NCI-H187 (cell line): ENCODE measurements at regions not wholly inside any gene's neighbourhood (a gene's known extent, or its start where the extent isn't known, plus 50 kb on each side); places are given as distances from the start of the nearest gene placed in this dataset.
"Not testable (repeated sequence)": the region's sequence is repeated elsewhere in the genome, so short reads cannot be mapped to it uniquely, and the experiment has no call there.

Experiments
- DNase-seq, 2 experiments: peaks; one replicate each; lab custom pipeline; 2025; lab: John Stamatoyannopoulos, UW

DNA sequence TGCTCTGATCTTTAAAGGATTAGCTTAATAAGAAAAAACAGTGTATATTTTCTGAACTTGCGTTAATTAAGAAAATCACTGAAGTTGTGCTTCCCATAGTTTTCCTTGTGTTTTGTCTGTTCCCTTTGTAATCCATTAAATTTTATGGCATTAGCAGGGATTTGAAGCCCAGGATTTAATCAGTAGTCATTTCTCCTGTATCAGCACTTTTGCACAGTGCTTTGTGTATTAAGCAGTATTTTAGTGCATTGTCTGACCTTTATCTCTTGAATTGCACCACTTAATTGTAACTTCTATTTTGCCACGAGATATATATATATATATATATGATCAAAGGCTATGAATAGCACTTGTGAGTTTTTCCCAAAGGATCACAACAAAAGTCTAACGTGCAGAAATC, 133.7 kb downstream of the S1PR1 start:
- no peak for DNase-seq

DNA sequence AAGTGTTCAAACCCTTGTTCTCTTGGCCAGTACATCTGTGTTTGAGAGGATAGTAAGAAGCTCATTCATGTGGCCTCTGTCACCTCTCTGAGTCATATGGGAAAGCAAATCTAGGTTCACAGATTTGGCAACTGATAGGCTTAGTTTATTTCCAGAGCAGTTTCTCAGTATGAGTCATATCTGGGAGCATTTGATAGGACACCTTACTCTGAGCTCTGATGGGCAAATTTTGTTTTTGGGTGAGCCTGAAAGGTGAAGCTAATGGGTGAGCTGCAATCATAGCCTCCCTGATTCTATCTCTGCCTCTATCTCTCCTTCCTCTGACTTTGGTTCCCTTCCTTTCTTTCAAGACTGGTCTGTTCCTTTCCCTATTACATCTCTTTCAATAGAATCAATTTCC, 134.4 kb downstream of the S1PR1 start:
- DNase-seq: no peak

DNA sequence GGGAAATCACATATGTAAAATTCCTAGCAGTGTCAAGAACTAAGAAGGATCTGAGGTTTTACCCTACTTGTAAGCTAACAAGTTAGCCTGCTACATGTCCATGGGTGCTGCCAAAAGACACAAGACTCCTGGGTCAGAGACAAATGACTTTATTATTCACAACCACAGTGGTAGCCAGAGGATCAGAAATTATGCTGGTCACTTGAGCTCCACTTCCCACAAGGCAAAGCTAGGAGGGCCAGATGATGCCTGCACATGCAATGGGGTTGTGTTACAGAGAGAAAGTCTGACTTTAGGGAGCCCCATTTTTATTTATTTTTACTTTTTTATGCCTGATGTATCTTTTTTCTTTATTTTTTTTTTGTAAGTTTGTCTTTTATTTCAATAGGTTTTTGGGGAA, 136.8 kb downstream of the S1PR1 start:
- no peak for DNase-seq

DNA sequence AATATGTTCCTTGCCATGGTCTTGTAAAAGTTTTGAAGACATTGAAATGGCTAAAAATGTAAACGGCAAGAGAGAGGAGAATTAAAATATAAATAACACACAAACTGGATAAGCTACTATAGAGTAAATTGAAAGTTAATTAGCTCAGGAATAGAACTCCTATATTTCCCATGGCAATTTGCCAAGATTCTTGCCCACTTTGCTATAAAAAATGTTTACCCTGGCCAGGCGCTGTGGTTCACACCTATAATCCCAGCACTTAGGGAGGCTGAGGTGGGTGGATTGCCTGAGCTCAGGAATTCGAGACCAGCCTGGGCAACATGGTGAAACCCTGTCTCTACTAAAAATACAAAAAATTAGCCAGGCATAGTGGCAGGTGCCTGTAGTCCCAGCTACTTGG, 138.6 kb downstream of the S1PR1 start:
- DNase-seq: not testable (repeated sequence)

DNA sequence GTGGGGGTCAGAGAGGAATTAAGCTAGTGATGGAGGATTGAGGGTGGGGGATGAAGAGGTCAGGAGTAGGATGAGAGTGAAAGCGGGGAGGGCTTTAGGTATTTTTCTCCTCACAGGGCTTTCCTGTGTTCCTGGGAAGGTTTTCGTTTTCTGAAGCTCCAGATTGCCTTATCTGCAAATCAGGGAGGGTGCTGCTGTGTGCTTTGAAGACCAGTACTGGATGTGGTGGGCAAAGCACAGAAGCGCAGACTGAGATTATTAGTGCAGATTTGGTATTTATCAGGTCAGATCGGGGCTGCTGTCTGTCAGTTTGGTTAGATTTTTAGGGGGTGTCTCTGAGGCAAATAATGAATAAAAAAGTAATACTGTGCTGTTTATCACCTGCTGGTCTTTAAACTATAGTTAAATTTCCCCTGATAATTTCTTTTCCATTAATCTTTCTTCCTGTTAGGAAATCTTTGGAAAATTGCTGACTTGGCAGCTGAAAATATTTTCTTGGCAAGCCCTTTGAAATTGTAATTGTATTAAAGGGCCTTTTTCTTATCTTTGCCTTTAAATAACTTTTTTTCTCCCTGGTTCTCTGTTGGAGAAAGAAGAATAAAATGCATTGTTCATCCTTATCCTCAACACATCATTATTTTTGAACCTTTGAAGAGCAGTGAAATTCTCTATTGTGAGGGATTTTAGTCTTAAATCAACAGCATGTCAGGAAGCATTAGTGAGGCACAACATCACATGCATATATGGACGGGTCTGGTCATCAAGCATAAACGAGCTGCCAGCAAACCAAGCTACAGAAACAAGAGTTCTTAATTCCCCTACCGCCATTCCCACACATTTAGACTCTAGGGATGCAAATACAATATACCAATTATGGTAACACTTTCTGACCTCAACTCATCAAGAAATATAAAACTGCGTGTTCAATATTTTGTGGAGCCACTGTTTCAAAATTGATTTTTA, 139.6 kb downstream of the S1PR1 start:
- DNase-seq: no peak

DNA sequence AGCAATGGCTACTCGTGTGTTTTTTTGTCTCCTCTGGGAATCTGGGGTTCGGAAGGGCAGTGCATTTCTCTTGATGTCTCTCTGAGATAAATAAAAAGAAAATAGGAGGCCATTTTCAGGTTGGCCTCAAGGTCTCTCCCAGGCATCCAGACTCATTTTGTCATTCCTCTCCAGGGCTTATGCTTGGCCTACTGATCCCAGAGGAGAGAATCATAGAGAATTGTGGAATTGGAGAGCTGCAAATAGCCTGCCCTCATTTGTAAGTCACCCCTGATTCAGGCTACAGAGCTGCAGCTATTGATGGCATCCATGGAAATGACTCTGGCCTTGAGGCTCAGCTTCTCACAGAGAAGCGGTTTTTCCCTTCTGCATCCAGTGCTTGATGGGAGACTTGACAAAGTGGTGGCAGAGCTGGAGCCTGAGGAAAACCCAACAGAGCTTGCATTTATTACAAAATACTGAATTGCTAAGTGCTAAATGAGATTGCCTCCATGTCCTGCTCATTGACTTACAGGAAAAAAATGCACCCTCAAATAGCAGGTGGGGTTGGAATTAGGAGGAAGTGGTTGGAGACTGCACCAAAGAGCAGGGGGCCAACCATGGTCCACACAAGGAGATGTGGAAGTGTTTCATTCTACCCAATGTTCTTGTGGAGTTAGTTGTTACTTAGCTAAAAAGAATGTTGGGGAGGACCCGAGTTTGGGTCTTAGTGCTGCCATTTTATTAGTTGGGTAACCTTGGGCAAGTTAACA, 140.4 kb downstream of the S1PR1 start:
- DNase-seq: no peak

DNA sequence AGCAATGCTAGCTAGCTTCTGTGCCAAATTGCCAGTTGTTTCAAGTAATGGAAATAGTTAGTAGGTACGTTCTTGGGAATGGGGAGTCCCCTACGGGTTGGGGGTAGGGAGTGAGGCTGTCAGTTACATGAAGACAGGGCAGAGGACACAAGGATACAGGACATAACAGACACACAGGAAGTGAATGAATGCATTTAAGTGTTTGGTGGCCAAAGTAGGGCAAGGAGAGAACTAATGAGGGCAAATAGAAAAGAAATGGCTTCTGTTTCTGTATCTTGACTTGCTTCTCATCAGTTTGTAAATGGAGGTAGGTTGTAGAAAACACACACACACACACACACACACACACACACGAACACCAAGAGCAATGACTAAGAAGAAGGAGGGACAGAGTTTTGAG, 142.2 kb downstream of the S1PR1 start:
- no peak for DNase-seq

DNA sequence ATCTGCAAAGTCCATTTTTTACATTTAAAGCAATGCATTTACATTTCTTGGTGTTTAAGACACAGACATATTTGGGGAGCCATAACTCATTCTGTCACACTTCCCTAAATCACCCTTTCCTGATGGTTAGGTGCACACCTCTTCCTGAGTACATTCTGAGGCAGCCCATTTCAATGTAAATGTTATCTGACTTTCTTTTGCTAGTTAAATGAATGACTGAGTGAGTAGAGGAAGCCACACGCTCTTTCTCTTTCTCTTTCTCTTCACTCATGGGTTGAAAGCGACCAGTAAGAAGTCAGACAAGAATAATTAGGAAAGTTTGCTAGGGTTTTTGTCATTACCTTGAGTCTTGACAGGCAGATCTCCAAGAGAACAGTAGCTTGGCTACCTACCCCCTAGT, 143.1 kb downstream of the S1PR1 start:
- no peak for DNase-seq

DNA sequence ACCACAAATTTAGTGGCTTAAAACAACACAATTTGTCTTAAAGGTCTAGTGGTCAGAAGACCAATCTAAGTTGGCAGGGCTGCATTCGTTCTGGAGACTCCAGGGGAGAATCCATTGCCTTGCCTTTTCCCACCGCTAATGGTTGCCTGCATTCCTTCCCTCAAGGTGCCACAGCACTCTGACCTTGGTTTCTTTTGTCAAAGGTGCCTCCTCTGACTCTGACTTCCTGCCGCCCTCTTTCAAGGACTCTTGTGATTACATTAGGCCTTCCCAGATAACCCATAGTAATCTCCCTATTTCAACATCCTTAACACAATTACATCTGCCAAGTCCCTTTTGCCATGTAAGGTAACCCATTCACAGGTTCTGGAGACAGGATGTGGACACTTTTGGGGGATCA, 145.3 kb downstream of the S1PR1 start:
- no peak for DNase-seq

DNA sequence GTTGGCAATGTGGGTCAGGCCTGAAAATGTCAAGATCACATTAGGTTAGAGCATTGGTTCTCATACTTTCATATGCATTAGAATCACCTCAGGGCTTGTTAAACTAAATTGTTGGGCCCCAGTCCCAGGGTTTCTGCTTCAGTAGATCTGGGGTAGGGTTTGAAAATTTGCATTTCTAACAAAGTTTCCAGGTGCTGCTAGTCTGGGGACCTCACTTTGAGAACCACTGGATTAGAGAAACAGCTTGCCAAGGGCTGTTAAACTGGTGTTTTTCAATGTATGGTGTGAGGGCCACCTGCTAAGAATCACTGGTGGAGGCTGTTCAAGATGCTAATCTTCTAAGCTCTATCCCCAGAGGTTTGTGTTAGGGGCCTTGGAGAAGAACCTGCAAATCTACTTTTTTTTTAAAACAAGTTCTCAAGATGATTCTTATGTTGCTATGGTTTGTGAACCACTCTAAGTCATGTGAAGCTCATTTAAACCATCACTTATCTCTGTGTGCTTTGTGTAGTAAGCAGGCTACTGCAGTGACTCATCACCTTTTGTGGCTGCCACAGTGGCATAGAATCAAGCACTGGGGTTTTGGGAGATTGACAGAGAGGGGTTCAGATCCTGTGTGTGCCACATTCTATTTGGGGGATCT, 152.2 kb downstream of the S1PR1 start:
- no peak for DNase-seq

DNA sequence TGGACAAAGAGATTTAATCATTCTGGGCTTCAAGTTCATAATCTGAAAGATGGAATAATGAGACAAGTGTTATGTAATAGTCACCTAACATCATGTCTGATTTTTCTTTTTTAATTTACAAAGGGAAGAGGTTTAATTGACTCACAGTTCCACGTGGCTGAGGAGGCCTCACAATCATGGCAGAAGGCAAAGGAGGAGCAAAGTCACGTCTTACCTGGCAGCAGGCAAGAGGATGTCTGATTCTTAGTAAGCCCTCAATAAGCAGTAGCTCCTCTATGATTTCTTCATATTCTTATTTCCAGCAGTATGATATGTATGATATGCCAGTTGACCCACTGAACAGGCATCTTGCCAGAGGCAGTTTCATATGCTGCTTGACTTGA, 152.7 kb downstream of the S1PR1 start:
- DNase-seq: no peak

DNA sequence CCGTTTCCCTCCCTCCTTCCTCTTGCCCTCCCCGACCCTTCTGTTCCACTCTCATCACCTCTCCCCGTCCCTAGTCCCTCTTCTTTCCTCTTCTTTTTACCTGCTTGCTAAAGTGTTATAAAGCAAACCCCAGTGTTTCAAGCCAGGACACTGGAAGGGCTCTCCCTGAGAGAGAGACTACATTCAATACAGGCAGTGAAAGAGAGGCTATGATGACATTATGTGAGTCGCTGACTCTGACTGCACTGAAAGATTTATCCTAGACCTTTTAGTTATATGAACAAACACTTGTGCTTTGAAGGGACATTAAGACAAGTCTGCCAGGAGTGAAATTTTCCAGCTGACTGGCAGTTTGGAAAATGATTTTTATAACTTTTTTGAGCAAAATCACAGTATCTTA, 155.7 kb downstream of the S1PR1 start:
- no peak for DNase-seq

DNA sequence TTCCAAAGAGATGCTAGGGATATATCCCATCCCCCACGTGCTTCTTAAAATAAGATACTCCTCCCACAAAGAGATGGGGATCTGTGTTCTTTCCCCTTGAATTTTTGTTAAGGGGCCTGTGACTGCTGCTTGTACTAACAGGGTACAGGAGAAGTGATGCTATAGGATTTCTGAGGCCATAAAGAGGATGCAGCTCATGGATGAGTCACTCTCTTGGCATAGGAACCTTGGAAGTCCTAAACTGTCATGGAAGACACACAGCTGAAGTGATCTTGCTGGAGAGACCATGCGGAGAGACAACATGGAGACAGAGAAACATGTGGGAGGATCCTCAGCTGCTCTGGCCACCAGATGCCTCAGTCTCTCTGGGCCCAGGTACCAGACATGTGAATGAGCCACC, 157.2 kb downstream of the S1PR1 start:
- no peak for DNase-seq

DNA sequence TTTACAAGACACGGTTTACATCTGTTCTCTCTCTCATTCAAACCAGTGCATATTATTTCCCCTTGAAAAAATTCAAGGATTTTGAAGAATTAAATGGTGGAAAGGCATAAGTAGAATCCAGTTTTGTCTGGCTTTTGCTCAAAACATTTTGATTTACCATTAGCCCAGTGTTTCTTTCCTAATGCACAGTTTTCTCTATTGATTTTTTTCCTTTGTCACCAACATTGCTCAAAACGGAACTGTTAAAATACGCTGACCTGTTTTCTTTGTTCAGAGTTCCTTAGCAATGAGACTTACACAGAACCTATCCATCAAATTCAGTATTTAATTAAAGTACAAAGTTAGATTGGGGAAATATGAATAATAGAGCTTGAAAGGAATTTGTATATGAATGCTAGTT, 162.4 kb downstream of the S1PR1 start:
- DNase-seq: no peak

DNA sequence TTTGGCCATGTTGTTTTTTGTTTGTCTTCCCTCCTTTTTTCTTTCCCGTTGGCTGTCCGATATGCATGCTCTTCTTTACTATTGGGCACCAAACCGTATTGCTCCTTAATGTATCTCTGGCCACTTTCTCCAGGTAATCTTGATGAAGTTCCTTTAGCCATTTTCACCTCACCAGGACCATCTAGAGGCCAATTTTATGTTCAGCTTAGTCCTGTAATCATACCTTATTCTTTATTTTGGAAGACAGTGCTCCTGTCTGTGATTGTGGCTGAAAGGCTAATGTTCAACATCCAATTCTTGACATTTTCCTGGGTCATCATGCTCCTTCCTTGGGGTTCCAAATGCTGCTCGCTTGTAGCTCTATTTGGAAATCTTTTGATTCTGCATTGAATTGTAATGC, 169.5 kb downstream of the S1PR1 start:
- no peak for DNase-seq

DNA sequence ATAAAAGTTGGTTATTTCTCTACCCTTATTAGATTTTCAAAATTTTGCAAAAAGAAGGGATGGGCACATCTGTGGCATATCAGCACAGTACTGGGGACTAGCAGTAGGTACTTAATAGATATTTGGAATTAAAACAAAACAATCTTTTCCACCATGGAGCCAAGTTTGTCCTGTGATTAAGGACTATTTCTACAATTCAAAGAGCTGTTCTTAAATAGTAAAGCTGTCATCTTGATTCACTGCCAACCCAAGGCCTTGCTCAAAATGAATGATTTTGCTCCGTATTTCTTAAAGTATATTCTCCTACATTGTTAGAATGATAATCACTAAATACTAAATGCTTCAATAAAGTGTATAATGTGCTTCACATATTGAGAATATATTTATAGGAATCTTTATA, 169.9 kb downstream of the S1PR1 start:
- no peak for DNase-seq

DNA sequence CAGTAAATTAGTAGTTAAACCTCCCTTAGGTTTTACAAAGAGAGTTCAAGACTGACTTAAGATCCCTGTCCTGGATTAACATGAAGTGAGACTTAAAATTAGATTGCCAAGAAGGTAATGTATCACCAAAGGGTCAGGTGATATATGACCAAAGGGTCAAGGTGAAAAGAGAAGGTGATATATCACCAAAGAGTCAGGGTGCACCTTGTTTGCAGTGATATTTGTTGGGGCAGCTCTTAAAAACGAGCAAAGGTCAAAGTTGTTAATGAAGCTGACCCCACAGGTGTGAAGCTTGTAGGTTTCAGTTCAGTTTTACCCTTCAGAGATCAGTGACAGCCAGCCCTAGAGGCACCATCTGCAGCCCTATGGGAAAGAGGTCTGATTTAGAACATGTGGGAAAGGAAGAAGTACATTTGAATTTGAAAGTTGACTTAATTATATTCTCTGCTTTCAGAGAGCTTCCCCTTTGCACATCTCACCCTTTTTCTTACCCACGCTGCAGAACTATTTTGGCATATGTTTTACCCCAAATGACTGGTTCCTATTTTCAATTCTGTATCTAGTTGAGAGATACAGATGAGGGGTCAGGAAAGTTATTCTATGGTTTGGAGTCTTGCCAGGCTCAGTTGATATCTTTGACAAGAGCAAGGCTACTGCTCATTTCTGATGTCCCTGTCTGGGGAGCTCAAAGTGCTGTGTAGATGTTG, 170.8 kb downstream of the S1PR1 start:
- no peak for DNase-seq

DNA sequence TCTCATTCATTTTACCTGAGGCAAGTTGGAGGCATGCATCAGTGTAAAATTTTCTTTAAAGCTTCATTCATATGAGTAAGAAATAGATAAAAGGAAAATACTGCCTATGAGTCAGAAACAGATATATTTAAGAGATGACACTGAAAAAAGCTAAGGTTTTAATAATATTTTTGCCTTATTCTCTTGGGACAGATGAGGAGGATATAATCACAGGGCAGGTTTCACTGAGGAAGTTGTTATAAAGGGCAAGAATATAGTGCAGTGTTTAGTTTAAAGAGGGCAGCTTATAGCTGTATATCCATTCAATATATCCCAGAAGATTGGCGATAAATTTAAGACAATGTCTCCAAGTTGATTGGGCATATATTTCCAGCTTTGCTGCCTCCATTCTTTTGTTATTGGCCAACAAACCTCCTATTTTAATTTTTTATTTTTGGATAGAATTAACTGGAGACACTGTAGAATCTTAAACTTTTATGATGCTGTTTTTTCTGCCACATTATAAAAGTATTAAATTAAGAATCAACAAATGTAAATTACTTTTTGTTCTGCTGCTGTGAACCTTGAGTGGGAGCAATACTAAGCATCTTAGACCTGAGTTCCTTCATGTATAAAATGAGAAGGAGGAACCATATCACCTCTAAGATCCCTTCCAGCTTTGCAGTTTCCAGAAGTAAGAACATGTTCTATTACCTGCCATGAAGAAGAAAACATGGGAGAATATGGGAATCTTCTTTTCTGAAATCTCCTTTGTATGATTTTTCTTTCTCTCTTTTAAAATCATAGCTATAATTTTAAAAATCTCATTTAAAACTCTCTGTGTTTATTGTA, 171.6 kb downstream of the S1PR1 start:
- no peak for DNase-seq

DNA sequence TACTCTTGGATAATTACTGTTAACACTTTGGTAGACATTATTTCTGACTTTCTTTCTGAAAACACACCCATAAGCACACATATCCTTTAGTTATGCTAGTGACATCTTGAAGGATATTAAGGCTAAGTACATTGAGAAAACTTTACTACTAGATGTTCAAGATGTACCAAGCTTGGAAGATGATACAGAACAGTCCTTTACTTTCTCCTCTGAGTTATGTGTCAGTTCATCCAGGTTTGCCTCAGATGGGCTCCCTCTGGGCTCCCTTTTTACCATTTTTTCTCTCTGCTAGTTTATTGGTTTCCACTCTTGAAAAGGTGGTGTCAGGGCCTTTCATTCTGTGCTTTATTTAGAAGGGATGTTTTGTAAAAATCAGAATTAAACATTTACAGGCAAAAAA, 172.3 kb downstream of the S1PR1 start:
- no peak for DNase-seq

DNA sequence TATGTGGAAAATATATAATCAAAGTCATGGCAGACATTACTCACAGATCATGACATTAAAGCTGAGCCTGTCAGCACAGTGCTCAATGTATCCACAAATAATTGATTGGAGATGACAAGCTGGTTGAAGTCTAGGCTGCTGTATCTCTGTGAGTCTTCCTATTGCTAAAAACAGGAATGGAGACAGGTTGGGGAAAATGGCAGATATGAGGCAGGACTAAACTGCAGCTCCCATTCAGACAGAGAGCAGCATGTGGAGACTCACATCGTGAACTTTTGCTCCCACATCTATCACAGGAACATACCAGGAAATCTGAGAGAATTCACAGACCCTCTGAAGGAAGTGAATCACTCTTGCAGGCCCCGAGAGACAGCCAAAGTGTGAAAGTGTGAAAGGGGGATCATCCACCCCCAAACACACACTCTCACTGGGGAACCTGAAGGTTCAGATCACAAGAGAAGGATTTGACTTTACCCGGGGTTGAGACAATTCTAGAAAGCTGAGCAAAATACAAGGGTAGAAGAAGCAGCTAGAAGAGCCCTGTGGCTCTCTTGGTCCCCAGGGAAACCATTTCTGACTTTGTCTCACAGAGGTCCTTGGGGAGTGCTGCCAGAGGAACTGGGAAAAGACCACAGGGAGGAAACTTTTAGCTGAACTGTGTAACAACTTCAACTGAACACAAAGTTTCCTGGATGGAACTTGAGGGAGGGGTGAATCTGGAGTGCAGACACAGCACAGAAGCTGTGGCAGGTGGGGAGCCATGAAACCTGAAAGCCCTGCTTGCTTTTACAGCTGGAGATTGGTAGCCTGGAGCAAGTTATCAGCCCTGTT, 173.4 kb downstream of the S1PR1 start:
- no peak for DNase-seq
